AG08396 (cell line): ENCODE measurements at regions not wholly inside any gene's neighbourhood (a gene's known extent, or its start where the extent isn't known, plus 50 kb on each side); places are given as distances from the start of the nearest gene placed in this dataset.
"Not testable (repeated sequence)": the region's sequence is repeated elsewhere in the genome, so short reads cannot be mapped to it uniquely, and the experiment has no call there.

ENCODE experiments used
- DNase-seq: peaks from one replicate; pipeline ENCODE4 v3.0.0; 2012; ENCODE audit warnings: low spot score, mixed read lengths

DNA sequence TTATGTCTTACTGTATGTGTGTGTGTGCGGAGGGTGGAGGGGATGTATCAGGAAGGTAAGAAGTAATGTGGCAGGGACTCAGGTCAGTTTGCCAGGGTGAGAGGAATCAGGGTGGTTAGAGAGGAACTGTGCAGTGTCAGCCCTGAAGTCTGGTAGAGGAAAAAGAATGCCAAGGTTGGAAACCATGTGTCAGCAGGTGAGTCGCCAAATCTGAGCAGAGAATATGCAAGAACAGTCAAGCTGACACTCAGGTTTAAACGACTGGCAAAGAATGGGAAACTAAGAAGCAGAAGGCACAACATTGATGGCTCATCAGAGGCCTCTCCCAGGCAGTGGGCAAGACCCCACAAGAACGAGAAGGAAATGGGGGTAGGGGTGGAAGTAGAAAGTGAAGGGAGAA is 107.5 kb upstream of the TBX18 start:
- DNase-seq, result no peak

DNA sequence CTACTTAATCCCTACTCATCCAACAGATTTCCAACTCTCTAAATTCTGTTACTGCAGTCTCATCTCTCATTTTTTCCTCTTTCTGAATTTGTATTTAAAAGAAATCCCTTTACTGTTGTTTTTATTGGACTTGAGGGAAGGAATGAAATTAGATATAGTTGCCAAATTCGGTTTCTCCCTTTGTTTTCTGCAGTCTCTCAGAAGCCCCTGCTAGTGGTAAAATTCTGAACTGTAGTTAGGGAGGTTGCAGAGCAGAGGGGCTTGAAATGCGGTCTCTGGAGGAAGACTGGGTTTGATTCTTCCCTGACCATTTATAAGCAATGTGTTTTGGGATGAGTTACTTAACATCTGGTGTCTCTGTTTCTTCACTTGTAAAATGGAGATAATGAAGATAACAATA is 106.3 kb upstream of the TBX18 start:
- DNase-seq, result no peak

DNA sequence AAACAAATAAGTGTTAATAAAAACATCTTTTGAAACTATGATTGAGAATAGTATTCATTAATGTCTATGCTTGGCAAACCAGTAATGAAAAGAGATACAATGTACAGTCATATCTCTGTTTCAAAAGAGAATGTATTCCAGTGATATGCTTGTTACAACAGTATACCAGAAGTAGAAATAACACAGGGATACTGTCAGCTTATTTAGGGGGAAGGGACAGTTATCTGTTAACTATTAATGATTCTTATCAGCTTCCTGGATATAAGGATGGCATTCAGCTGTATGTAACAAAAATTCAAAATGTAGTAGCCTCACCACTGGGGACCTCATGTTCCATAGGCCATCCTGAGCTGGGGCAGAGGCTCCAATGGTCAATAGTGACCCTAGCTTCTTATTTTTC is 103.8 kb upstream of the TBX18 start:
- no peak for DNase-seq

DNA sequence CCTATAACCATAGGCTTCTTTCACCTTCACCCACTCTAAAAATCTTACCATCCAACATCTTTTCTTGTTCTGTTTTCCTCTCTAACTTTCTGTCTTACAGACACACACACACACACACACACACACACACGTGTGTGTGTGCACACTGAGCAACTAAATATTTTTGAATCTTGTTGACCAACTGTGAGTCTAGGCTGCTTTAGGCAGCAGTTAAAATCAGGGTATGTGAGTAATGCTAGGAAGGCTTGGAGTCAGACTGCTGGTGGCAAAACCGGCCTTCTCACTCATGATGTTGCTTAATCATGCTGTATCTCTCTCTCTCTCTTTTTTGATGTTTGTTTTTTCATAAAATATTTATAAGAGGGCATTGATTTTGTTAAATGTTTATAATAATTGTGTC is 103.1 kb upstream of the TBX18 start:
- no peak for DNase-seq

DNA sequence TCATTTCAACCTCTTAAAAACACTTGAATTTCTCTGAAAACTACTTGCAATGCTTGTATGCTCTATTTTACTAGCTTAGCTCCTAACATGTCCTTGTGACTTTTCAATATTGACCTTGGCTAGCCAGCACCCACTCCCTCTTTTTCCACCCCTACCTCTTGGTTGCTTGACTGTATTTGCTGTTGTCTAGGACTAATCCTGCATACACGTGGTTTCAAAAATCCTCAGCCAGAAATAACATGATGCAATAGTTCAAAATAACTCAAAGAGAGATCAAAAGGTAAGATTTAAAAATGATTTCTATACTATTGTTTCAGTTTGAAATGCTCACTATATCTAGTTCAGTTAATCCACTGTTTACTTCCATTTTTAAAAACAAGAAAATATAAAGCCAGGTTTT is 102.3 kb upstream of the TBX18 start:
- DNase-seq, result no peak

DNA sequence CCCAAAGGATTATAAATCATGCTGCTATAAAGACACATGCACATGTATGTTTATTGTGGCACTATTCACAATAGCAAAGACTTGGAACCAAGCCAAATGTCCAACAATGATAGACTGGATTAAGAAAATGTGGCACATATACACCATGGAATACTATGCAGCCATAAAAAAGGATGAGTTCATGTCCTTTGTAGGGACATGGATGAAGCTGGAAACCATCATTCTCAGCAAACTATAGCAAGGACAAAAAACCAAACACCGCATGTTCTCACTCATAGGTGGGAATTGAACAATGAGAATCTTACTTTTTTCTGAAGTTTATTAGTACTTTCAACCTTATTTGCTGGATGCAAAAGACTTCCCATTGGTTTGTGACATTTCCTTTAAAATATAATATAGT is 101.0 kb upstream of the TBX18 start:
- not testable (repeated sequence) for DNase-seq

DNA sequence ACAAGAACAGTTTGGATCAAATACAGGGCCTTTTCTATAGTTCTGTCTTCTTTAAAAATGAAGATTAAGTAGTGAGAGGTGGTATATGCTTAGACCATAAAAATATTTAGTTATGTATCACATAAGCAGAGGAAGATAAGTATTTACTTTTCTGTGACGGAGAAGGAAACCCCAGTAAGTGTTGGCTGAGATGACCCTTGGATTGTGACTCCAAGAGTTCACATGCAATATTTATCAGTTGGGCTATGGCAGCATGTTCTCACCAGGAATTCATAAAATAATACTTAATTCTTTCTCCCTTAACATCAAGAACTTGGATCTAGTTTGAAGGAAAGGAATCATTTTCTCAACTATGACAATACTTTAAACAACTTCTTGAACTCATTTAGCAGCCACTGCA is 98.4 kb upstream of the TBX18 start:
- DNase-seq, result no peak

DNA sequence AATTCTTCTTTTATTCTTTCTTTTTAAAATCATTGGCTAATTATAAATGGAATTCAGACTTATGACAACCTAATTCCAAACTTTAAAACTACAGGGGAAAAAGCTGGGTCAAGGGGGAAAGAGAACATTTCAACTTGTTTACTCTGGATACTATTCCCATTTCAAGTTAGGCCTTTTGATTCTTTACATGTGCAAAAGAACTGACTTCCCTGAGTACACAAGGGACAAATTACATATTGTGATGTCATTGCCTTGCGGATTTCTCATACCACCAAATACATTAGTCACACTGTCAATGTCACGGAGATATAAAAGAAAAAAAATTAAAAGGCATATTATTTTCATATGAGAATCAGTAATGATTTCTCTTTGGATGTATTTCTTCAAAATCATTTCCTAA is 96.5 kb upstream of the TBX18 start:
- DNase-seq, result no peak

DNA sequence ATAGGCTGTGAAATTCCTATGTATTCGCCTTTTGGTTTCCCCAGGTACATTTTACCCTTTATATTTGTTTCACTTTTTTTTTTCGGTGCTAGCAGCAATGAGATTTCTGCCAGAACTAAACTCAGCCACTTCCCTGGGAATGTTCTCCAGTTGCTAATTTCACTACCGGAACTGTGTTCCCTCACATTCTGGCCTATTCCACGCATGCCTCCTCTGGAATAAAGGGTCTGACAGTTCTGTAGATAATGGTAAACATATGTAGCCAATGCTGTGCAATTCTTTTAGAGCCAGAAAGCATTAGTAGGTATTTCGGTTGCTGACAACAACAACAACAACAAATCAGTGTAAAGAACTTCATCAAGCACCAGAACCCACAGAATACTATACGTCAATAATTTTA is 96.1 kb upstream of the TBX18 start:
- no peak for DNase-seq

DNA sequence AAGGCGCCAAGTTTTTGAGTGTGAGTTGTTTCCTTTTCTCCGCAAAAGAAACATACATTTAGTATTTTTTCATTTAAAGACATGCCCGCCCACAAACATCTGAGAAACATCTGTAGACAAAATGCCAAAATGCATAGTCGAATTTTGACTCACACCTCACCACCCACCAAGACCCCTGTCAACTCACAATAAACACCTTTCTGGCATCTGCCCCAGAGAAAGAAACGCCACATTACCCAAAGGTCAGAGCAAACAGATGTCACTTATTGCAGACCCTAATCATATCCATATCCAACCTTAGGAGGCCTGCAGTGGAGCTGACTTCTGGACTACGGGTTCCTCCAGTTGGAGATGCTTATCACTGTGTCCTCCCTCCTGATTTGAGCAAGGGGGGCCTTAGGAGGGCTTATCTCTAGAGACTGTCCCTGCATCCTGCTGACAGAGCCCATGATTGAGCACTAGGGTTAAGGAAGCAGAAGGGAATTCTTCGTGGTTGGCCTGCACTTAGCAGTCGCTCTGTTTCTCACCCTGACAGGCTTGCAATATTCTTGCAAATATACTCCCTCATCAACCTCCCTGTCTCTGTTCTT is 90.5 kb upstream of the TBX18 start:
- no peak for DNase-seq

DNA sequence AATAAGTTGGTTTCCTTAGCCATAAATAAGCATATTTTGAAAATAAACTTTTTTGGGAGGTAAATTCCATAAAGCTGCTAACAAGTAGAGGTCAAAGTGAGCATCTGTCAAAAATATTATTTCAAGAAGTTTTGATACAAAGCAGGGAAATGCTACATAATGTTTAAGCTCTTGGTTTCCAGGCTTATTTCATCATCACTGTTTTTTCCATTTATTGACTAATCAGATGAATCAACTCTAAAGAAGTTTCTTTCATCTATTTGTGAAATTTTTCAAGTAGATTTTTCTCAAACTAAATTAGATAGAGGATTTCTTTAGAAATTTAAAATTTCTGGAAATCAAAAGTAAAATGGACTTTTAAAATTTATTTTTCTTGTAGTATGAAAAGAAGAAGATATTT is 89.5 kb upstream of the TBX18 start:
- DNase-seq, result no peak

DNA sequence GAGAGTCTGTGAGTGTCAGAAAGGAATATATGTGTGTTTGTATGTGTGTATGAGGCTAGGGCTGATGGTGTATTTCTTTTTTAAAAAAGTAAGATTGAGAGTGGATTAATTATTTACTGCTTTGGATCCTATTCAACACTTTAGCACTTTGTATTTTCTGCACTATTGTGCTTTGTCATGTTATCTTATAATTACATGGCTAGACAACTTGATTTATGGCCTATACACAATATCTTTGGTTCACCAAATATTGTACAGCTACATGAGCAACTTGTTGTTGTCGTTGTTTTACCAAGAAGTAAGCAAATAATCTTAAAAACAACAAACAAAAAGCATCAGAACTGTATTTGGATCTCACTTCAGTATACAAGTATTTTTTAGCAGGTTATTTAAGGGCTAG is 84.6 kb upstream of the TBX18 start:
- no peak for DNase-seq

DNA sequence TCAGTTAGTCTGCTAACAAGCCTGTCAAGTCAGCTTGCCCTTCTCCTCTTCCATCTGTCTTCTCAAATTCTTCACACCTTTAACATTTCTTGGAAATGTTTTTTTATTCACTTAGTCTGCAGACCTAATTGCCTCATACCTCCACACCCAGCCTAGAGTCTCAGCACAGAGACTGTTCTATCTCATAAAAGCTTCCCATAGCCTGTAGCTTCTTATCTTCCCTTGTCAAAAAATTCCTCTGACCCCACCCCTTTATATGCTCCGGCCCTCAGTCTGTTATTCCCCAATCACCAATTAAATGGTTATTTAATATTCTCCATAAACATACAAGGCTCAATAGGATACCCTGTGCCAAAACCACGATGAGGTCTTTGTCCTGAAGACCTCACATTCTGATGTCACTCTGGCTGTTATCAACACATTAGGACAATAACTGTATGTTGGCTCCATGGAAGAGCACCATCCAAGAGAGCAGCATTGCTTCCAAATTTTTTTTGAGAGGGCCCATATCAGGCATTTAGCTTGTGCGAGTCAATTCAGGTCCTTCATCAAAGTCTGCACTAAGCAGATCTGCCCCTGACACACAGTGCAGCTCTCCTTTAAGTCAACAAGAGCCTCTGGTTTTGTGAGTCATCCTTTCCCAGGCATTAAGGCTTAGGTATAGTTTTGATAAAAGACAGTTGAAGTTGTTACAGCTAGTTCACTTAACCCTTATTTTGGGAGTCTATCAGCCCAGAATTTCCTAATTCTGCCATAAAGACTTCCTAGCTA is 83.2 kb upstream of the TBX18 start:
- DNase-seq, result no peak

DNA sequence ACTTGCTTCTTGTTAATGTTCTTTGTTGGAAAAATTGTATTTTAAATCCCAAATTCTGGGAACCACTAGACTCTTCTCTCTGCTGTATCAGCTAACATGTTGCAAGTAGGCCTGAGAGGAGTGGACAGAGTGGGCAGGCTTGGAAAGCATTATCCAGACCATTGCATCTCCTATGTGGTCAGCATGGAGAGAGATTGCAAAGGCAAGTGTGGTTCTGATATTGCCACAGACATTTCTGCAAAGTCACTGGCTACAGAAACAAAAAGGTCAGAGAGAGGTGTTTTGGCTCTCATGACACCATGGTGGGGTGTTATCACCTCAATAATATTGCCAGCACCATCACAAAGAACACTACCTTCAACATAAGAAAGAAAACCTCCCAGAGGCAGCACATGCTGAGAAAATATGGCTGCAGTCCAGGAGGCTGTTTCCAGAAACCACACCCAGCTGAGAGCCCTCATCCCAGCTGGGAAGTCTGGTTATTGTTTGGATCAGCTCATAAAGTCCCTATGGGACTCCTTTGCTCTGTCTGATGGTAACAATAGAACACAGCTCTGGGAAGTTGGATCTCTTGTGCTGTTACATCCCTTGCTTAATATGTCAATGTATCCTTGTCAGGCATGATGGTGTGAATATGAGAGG is 78.2 kb upstream of the TBX18 start:
- DNase-seq, result no peak

DNA sequence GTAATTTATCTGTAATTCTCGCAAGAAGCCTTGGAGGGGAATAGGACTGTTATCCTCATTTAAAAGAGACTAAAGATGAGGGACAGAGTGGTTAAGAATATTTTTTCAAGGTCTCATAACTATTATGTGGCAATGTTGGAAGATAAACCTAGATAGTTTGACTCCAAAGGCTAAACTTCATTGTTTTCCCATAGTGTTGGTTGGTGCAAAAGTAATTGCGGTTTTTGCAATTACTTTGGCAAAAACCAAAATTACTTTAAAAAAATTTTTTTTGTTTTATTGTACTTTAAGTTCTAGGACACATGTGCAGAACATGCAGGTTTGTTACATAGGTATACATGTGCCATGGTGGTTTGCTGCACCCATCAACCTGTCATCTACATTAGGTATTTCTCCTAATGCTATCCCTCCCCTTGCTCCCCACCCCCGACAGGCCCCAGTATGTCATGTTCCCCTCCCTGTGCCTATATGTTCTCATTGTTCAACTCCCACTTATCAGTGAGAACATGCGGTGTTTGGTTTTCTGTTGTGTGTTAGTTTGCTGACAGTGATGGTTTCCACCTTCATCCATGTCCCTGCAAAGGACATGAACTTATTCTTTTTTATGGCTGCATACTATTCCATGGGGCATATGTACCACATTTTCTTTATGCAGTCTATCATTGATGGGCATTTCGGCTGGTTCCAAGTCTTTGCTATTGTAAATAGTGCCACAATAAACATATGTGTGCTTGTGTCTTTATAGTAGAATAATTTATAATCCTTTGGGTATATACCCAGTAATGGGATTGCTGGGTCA is 72.9 kb upstream of the TBX18 start:
- not testable (repeated sequence) for DNase-seq

DNA sequence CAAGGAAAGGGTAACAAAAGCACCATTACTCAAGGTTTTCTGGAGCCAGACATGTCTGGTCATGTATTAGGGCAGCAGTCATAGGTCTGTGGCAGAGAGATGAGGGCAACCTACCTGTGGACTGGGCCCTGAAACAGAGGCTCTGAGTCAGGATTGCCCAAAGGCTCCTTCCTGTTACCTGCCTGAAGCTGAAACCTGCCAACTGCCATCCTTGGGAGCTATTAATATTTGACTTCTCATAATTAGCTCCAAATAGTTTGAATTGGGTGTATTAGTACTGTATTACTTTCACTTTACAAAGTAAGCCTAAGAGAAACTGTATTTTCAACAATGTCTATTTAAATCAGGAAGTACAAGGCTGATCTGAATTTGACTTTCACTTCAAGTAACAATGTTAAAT is 72.0 kb upstream of the TBX18 start:
- DNase-seq, result no peak

DNA sequence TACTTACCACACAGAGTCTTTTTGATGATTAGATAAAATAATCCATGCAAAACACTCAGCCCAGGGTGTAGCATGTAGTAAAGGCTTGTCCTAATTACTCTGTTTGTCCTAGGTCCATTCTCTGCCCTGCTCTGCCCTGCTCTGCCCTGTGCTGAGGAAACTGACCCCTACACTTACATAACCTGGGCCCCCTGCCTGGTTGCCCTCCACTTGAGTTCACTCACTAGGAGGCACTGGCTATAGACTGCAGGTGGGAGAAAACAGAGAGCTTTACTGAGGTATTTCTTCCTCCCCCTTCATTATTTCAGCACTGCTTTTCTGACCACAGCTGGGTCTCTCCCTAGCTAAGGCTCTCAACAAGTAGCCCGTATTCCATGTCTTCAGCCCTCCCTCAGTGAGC is 70.9 kb upstream of the TBX18 start:
- no peak for DNase-seq

DNA sequence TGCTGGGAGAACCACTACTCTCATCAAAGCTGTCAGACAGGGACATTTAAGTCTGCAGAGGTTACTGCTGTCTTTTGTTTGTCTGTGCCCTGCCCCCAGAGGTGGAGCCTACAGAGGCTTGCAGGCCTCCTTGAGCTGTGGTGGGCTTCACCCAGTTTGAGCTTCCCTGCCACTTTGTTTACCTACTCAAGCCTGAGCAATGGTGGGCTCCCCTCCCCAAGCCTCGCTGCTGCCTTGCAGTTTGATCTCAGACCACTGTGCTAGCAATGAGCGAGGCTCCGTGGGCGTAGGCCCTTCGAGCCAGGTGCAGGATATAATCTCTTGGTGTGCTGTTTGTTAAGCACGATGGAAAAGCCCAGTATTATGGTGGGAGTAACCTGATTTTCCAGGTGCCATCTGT is 67.5 kb upstream of the TBX18 start:
- not testable (repeated sequence) for DNase-seq

DNA sequence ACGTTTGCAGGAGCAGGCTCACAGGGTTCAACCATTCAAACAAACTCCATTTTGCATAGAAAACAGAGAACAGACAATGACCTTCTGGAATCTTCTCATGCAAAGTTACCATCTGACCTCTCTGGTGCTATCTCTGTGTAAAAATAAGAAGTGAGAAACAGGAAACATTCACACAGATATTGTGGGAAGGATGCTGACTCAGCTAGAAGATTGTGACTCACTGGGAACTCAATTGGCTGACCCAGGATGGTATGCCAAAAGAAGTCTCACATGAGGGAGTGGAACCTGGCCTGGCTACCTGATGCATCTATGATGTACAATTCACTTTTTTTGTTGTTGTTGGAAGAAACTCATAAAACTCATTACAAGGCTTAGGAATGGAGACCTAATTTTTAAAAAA is 61.1 kb upstream of the TBX18 start:
- DNase-seq, result no peak

DNA sequence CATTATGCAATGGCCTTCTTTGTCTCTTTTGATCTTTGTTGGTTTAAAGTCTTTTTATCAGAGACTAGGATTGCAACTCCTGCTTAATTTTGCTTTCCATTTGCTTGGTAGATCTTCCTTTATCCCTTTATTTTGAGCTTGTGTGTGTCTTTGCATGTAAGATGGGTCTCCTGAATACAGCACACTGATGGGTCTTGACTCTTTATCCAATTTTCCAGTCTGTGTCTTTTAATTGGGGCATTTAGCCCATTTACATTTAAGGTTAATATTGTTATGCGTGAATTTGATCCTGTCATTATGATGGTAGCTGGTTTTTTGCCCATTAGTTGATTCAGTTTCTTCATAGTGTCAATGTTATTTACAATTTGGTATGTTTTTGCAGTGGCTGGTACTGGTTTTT is 56.9 kb upstream of the TBX18 start:
- DNase-seq, result not testable (repeated sequence)

DNA sequence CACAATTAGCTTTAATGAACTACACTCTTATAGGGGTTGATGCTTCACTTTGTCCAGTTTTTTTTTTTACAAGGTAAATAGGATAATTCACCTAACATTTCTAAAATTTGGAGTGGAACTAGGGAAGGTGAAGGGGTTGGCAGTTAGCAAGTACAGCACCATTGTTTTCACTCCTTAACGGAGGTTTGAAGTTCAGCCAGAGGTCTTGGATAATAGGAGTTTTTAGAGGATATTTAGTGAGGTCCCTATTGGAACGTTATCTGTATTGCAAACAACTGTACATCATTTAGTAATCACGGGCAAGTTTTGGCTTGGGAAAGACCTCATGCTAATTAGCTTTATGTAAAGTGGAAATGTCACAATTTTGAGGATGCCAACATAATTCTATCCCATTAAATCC is 52.3 kb upstream of the TBX18 start:
- no peak for DNase-seq

DNA sequence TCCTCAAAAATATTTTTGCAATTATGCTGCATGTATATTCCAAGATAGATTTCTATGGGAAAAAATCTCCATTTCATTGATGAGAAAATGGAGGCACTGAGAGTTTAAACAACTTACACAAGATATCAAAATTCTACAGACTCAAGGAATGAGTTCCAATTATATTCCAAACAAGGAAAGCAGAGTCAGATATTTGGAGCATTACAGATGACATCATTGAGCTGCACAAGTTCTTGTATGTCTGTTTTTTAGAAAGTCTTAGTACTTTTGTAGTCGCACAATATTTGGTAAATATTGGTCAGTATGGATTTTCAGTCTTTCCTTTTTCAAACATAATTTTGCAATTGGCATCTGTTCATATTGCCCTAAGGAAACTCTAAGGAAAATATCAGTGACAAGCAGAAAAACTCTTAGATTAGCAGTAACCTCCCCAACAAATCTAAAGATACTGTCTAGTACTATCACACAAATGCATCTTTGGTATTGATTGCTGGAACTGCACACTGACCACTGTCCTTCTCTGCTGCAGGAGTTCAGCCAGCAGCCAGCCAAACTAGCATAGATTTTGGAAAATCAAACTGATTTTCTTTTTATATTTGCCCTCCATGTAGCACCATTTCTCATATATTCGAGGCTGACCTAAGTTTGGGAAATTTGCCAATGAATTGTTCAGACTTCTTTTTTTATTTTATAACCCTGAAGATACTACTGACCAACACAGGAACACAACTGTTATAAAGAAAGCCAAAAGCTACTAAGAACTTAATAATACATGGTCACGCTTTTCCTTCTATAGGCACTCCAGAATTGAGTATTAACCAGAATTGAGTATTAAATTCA is 51.7 kb upstream of the TBX18 start:
- no peak for DNase-seq
